OCI-LY7 (cell line): ENCODE measurements at regions not wholly inside any gene's neighbourhood (a gene's known extent, or its start where the extent isn't known, plus 50 kb on each side); places are given as distances from the start of the nearest gene placed in this dataset.

ENCODE experiments used
- BruUV-seq: library from RNA; stranded (reverse); fragments of 400-500 nt; replicated peaks from 2 replicates; lab custom pipeline; 2021; lab: Mats Ljungman, UMichigan
- CTCF ChIA-PET: fragments of 300-600 bp; sonication (Branson Sonifier 250); formaldehyde crosslinking; loops from one replicate; lab custom pipeline; 2022; ENCODE audit warnings: antibody characterized with exemption; ENCODE audit not compliant: unreplicated experiment; lab: Charles Lee
- POLR2A ChIA-PET: fragments of 300-600 bp; sonication (Branson Sonifier 250); formaldehyde crosslinking; loops from one replicate; lab custom pipeline; 2022; ENCODE audit warnings: antibody characterized with exemption; lab: Charles Lee
- DNase-seq: peaks from one replicate; pipeline ENCODE4 v3.0.0-alpha.2; 2015; ENCODE audit warnings: low spot score
- H2AFZ ChIP-seq: fragments of 200-600 bp; sonication (generic), shearing (Covaris generic); 2 replicates; pipeline ENCODE4 v1.6.1; 2014; ENCODE audit warnings: mild to moderate bottlenecking, antibody characterized with exemption, low read length, moderate library complexity
- H3K27ac ChIP-seq: fragments of 200-600 bp; sonication (generic); 2 replicates; pipeline ENCODE4 v1.5.1; 2014; ENCODE audit warnings: mixed run types, low read depth, mild to moderate bottlenecking, moderate library complexity, low read length, inconsistent platforms; ENCODE audit not compliant: poor library complexity, severe bottlenecking
- H3K36me3 ChIP-seq: fragments of 200-600 bp; sonication (generic); 2 replicates; pipeline ENCODE4 v1.6.1; 2014; ENCODE audit warnings: mild to moderate bottlenecking, antibody characterized with exemption, low read length, moderate library complexity, mixed read lengths; ENCODE audit not compliant: insufficient read depth
- H3K4me1 ChIP-seq: fragments of 200-600 bp; sonication (generic); 2 replicates; pipeline ENCODE4 v1.5.1; 2014; ENCODE audit warnings: mild to moderate bottlenecking, low read length; ENCODE audit not compliant: insufficient read depth, poor library complexity, severe bottlenecking
- H3K4me2 ChIP-seq: fragments of 200-600 bp; sonication (generic); 2 replicates; pipeline ENCODE4 v1.6.1; 2014; ENCODE audit warnings: mild to moderate bottlenecking, low read length
- H3K4me3 ChIP-seq: fragments of 200-600 bp; sonication (generic); 2 replicates; pipeline ENCODE4 v1.5.1; 2014; ENCODE audit warnings: mild to moderate bottlenecking, low read depth, low read length; ENCODE audit not compliant: poor library complexity, severe bottlenecking
- H3K79me2 ChIP-seq: fragments of 200-600 bp; sonication (generic); 2 replicates; pipeline ENCODE4 v1.6.1; 2016; ENCODE audit warnings: low read depth, mild to moderate bottlenecking, low read length, moderate library complexity, mixed read lengths; ENCODE audit not compliant: insufficient read depth
- H3K9me2 ChIP-seq: fragments of 200-600 bp; sonication (generic); 2 replicates; pipeline ENCODE4 v1.6.1; 2016; ENCODE audit warnings: mild to moderate bottlenecking, low read length, mixed read lengths; ENCODE audit not compliant: insufficient read depth
- H3K9me3 ChIP-seq: fragments of 200-600 bp; sonication (generic); 2 replicates; pipeline ENCODE4 v1.6.1; 2014; ENCODE audit warnings: mild to moderate bottlenecking, mixed run types, low read length, mixed read lengths
- H4K20me1 ChIP-seq: fragments of 200-600 bp; sonication (generic); 2 replicates; pipeline ENCODE4 v1.6.1; 2014; ENCODE audit warnings: mild to moderate bottlenecking, antibody characterized with exemption, low read length, moderate library complexity, mixed read lengths; ENCODE audit not compliant: insufficient read depth
- CTCF ChIP-seq: fragments of 200-600 bp; sonication (generic); conservative IDR thresholded peaks from 2 replicates; pipeline ENCODE4 v1.5.1; 2014; ENCODE audit warnings: mild to moderate bottlenecking, antibody characterized with exemption, low read length, moderate library complexity, mixed read lengths
- EZH2phosphoT487 ChIP-seq: fragments of 200-600 bp; sonication (generic); IDR thresholded peaks from 2 replicates; pipeline ENCODE4 v1.6.1; 2018; ENCODE audit warnings: low read depth, borderline replicate concordance, mild to moderate bottlenecking, mixed run types, antibody characterized with exemption, low read length, moderate library complexity, mixed read lengths
- intact Hi-C: fragments of 100-400 bp; cut with micrococcal nuclease; formaldehyde crosslinking; loops from one replicate; pipeline ENCODE4 v1.10.0; 2022; ENCODE audit not compliant: unreplicated experiment

DNA sequence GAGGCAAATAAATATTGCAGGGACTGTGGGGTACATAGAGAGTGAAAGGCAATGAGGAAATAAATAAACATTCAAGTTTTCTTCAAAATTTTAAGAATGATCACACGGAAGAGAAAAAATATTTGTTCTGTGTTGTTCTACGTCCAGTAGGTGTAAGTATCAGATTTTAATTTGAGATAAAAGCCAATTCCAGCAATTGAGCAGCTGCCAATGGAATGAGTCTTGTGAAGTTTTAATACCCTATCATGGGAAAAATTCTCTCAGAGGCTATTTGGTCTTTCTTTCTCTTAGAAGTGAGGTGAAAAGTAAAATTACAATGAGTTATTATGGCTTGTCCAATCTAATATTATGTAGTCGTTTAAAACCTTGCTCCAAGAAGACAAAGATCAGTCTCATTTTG, 195.7 kb upstream of the CITED2 start:
- Histone ChIP-seq H3K9me2 (no peaks in the 10 kb centered on the region), H3K9me3 (no peaks in the 10 kb centered on the region), H3K79me2 (no peaks in the 10 kb centered on the region), H3K4me2 (no peak overlapping the region), H2AFZ (no peak overlapping the region), H3K4me3 (no peak overlapping the region), H3K27ac (no peak overlapping the region), H3K4me1 (no peaks in the 10 kb centered on the region), H3K36me3 (no peaks in the 10 kb centered on the region), H4K20me1 (no peaks in the 10 kb centered on the region)
- POLR2A ChIA-PET: no interaction called here
- DNase-seq: no peak
- intact Hi-C loops: no loop called here
- TF ChIP-seq EZH2phosphoT487: no peak
- no peak for TF ChIP-seq CTCF
- CTCF ChIA-PET: no interaction called here
- BruUV-seq: no TSS peak

- Histone ChIP-seq H3K79me2 (no peaks in the 10 kb centered on the region), H3K4me1 (no peaks in the 10 kb centered on the region), H3K36me3 (no peaks in the 10 kb centered on the region), H3K4me2 (no peak overlapping the region), H3K9me2 (no peaks in the 10 kb centered on the region), H3K27ac (no peak overlapping the region), H4K20me1 (no peaks in the 10 kb centered on the region), H3K4me3 (no peak overlapping the region), H2AFZ (no peak overlapping the region), H3K9me3 (no peaks in the 10 kb centered on the region)
- BruUV-seq: no TSS peak
- POLR2A ChIA-PET: no interaction called here
- DNase-seq: no peak
- intact Hi-C loops: no loop called here
- CTCF ChIA-PET: no interaction called here
- TF ChIP-seq CTCF (no peak), EZH2phosphoT487 (no peak)
Observed at GRCh38 chr6:139569566-139569965, 195.1 kb upstream of the CITED2 start.

DNA sequence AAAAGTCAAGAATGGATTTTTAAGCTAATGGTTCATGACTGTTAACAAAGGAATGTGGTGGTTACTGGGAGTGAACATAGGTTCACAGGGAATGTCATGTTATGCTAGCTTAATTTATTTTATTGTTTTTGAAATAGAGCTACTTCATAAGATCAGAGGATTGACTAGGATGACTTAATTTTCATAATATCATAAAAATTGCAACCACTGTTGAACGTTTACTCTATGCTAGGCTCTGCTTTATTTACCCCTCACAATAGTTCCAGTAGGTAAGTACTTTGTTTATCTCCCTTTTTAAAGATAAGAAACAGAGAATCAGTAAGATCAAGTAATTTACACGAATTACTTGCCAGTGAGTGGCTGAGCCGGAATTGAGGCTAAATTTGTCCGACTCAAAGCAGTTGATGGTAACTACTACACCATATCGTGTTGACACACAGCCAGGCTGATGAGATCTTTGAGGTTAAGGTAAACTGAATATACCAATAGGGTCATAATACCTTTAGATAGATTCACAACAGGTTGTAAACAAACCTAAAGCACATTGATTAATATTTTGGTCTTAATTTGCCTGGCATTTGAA, 194.6 kb upstream of the CITED2 start:
- no peaks in the 10 kb centered on the region for H3K79me2 ChIP-seq
- H2AFZ ChIP-seq: no peak overlapping the region
- no TSS peak for BruUV-seq
- ChIA-PET POLR2A (no interaction called here), CTCF (no interaction called here)
- H3K9me3 ChIP-seq: no peaks in the 10 kb centered on the region
- H3K4me3 ChIP-seq: no peak overlapping the region
- H3K36me3 ChIP-seq: no peaks in the 10 kb centered on the region
- TF ChIP-seq CTCF (no peak), EZH2phosphoT487 (no peak)
- H3K27ac ChIP-seq: no peak overlapping the region
- H3K4me2 ChIP-seq: no peak overlapping the region
- no peaks in the 10 kb centered on the region for H4K20me1 ChIP-seq
- H3K9me2 ChIP-seq: no peaks in the 10 kb centered on the region
- DNase-seq: no peak
- no peaks in the 10 kb centered on the region for H3K4me1 ChIP-seq
- intact Hi-C loops: no loop called here
